Right ventricle myocardium superior (tissue), 1 donor: ENCODE measurements at regions not wholly inside any gene's neighbourhood (a gene's known extent, or its start where the extent isn't known, plus 50 kb on each side); places are given as distances from the start of the nearest gene placed in this dataset.

Experiments used
- ATAC-seq: fragments of 200-7000 bp; cut with Tn5 transposase; one replicate; pipeline ENCODE4 v1.9.1; 2020; ENCODE audit warnings: mild to moderate bottlenecking; ENCODE audit not compliant: poor library complexity
- DNase-seq: peaks from one replicate; pipeline ENCODE4 v3.0.0-alpha.2; 2020
- intact Hi-C: fragments of 100-400 bp; cut with DNase I; formaldehyde crosslinking; loops from one replicate; pipeline ENCODE4 v1.11.2; 2022
- donor health status: DM: no; HTN: yes; CAD: no; lungs with severe emphysema.

DNA sequence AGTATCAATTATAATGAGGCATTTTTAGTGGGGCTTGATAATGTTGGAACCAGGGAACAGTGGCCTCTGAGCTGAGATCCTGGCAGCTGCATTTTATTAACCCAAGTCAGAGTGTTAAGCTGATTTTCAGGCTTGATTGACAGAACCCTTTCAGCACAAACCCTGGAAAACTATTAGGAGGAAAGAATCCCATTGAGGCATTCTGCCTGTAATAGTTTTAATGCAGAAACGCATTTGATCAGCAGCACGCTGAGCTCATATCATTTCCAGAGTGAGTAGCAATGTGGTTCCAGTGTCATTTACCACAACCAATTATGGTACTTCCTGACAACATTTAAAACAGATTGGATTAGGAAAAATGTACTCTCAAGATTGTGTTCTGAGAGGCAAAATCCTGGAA is 78.3 kb upstream of the BARHL2 start:
- intact Hi-C loops: no loop called here
- ATAC-seq: no peak
- DNase-seq: no peak

- ATAC-seq: no peak
- DNase-seq: no peak
- intact Hi-C loops: no loop called here
Observed at GRCh38 chr1:90786709-90787108, 69.6 kb upstream of the BARHL2 start.

DNA sequence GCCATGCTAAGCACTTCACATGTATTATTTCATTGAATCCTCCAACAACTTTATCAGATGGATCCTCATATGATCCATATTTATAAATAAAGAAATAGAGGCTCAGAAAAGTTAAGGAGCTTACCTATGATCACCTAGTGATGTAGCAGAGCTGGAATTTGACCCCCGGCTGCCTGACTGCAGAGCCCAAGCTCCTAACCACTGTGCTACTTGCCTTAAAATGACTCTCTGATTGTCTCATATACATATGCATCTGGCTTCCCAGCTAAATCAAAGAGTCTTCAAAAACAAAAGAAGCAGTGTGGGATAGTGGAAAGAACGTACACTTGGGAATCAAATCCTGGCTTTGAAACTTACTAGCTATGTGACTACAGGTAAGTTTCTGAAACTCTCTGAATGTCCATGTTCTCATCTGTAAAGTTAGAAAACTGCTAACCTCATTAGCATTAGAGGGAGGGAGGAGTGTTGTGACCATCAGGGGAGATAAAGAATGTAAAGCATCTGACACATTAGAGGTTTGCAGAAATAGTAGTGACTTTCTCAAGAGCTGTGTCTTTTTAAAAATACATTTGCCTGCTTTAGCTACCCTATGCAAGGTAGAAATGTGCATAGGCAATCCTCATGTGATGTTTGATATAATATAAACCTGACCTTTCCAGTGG is 67.2 kb upstream of the BARHL2 start:
- intact Hi-C loops: no loop called here
- ATAC-seq (no peak), DNase-seq (no peak)

- intact Hi-C loops: no loop called here
- DNase-seq: no peak
- no peak for ATAC-seq
Observed at GRCh38 chr1:90783181-90783580, 66.1 kb upstream of the BARHL2 start.

- no peak for DNase-seq
- intact Hi-C loops: no loop called here
- ATAC-seq: no peak
Observed at GRCh38 chr1:90782046-90782445, 64.9 kb upstream of the BARHL2 start.

- ATAC-seq: no peak
- DNase-seq: no peak
Observed at GRCh38 chr1:90781534-90781933, 64.4 kb upstream of the BARHL2 start.

DNA sequence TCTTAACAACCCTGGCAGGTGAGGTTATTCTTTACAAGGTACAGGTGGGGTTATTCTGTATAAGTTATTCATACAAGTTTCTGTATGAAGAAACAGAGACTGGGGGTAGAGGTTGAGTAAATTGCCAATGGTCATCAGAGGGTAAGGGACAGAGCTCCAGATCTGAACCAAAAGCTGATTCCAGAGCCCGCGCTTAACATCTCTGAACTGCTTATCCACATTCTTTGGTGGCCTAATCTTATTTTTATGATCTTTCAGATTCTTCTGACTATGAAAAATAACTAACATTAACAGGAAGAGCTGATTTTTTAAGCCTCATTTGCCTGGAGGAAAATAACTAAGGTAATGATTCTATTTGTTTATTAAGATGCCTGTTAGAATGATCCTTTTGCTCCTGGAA is 63.9 kb upstream of the BARHL2 start:
- DNase-seq: no peak
- intact Hi-C loops: no loop called here
- ATAC-seq: no peak

More at GRCh38 chr1:90781534-90781933, 64.4 kb upstream of the BARHL2 start:
- intact Hi-C loops: no loop called here

DNA sequence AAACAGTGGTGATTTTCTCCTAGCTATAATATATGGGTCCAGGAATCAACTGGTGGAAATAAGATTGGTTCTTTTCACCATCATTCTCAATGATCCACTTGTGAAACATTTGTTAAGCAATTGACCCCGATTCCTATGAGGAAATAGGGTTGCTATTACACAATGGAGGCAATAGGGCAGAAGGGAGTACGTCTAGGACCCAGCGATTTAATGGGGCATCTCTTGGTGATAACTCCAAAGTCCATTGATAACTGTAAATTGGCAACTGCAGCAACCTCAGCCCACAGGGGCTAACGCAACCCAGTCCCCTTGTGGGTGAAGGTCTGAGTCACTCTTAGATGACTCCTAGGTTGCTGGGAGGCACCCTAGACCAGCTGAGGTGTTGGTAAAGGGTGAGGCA is 62.5 kb upstream of the BARHL2 start:
- DNase-seq (no peak), ATAC-seq (no peak)
- intact Hi-C loops: no loop called here

DNA sequence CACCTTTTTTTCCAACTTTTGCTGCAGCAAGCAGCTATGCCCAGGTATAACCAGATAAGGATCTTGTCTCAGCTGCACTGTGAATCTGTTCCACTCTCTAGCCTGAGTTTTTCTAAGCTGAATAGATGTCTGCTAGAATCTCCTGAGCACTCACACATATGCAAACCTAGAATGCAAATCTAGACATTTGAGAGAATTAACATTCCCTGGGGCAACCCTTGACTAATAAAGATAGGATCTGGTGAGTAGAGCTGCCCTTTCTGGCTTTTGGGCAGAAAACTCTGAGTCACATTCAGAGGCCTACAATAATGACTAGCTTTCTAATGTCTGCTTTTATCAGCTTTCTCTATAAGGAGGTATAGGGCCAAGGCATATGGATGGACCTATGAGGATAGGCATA is 61.4 kb upstream of the BARHL2 start:
- ATAC-seq (no peak), DNase-seq (no peak)
- intact Hi-C loops: no loop called here

- ATAC-seq (no peak), DNase-seq (no peak)
- intact Hi-C loops: no loop called here
Observed at GRCh38 chr1:90773812-90774211, 56.7 kb upstream of the BARHL2 start.

- ATAC-seq (no peak), DNase-seq (no peak)
- intact Hi-C loops: no loop called here
Observed at GRCh38 chr1:90768826-90769225, 51.7 kb upstream of the BARHL2 start.

DNA sequence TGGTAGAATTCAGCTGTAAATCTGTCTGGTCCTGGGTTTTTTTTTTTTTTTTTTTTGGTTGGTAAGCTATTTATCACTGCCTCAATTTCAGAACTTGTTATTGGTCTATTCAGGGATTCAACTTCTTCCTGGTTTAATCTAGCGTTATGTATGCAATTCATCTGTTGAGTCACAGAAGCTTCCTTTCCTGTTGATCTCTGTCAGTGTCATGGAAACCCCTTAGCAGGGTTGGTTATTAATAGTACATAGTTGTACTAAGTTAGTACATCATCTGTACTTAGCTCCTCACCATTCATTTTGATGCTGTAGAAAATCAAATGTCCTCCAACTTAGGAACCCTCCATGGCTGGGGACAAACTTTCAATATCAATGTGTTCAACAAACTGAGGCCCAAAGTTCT is 51.0 kb upstream of the BARHL2 start:
- intact Hi-C loops: no loop called here
- ATAC-seq: no peak

More for the DNA sequence above, 51.0 kb upstream of the BARHL2 start:
- no peak for DNase-seq
